Neural cell (in vitro differentiated cells): ENCODE measurements at regions not wholly inside any gene's neighbourhood (a gene's known extent, or its start where the extent isn't known, plus 50 kb on each side); places are given as distances from the start of the nearest gene placed in this dataset.

Source experiments
- H2AFZ ChIP-seq: fragments of 200-600, 300-800 bp; sonication (generic), shearing (Covaris generic); 2 replicates; pipeline ENCODE4 v1.6.0; 2014; ENCODE audit warnings: low read depth, mild to moderate bottlenecking, antibody characterized with exemption, low read length, moderate library complexity
- H3F3A ChIP-seq: fragments of 200-600 bp; shearing (Covaris generic); 2 replicates; pipeline ENCODE4 v1.6.1; 2016; ENCODE audit warnings: mild to moderate bottlenecking, moderate library complexity, mixed read lengths, antibody characterized with exemption, low read length; ENCODE audit not compliant: insufficient read depth, poor library complexity, severe bottlenecking
- H3K27ac ChIP-seq: fragments of 200-600, 300-800 bp; sonication (generic), shearing (Covaris generic); 2 replicates; pipeline ENCODE4 v1.5.1; 2014; ENCODE audit warnings: mild to moderate bottlenecking, low read length, moderate library complexity
- H3K27me3 ChIP-seq: fragments of 300-800, 200-600 bp; sonication (generic), shearing (Covaris generic); 2 replicates; pipeline ENCODE4 v1.6.0; 2014; ENCODE audit warnings: mild to moderate bottlenecking, low read depth, low read length, moderate library complexity; ENCODE audit not compliant: insufficient read depth
- H3K36me3 ChIP-seq: fragments of 300-800, 200-600 bp; sonication (generic), shearing (Covaris generic); 2 replicates; pipeline ENCODE4 v1.5.1; 2014; ENCODE audit warnings: mild to moderate bottlenecking, antibody characterized with exemption, low read length, moderate library complexity; ENCODE audit not compliant: insufficient read depth
- H3K4me2 ChIP-seq: fragments of 300-800, 200-600 bp; sonication (generic), shearing (Covaris generic); 2 replicates; pipeline ENCODE4 v1.6.0; 2014; ENCODE audit warnings: mild to moderate bottlenecking, low read length
- H3K4me3 ChIP-seq: fragments of 300-800, 200-600 bp; sonication (generic), shearing (Covaris generic); 2 replicates; pipeline ENCODE4 v1.5.1; 2014; ENCODE audit warnings: mild to moderate bottlenecking, low read length, moderate library complexity
- H3K79me2 ChIP-seq: fragments of 200-600 bp; shearing (Covaris generic); replicated peaks from 2 replicates; pipeline ENCODE4 v1.6.0; 2014; ENCODE audit warnings: mild to moderate bottlenecking, low read length, moderate library complexity; ENCODE audit not compliant: insufficient read depth
- H3K9ac ChIP-seq: fragments of 300-800, 200-600 bp; sonication (generic), shearing (Covaris generic); 2 replicates; pipeline ENCODE4 v1.6.1; 2016; ENCODE audit warnings: mild to moderate bottlenecking, low read length, mixed read lengths
- H3K9me2 ChIP-seq: fragments of 200-600 bp; shearing (Covaris generic); 2 replicates; pipeline ENCODE4 v1.6.1; 2016; ENCODE audit warnings: mild to moderate bottlenecking, low read length, mixed read lengths; ENCODE audit not compliant: insufficient read depth
- H3K9me3 ChIP-seq: fragments of 200-600, 300-800 bp; sonication (generic), shearing (Covaris generic); 2 replicates; pipeline ENCODE4 v1.6.1; 2016; ENCODE audit warnings: mild to moderate bottlenecking, mixed run types, low read length, moderate library complexity, mixed read lengths
- H4K20me1 ChIP-seq: fragments of 200-600 bp; shearing (Covaris generic); 2 replicates; pipeline ENCODE4 v1.6.1; 2016; ENCODE audit warnings: mild to moderate bottlenecking, mixed run types; ENCODE audit not compliant: insufficient read depth
- EP300 ChIP-seq: fragments of 450-650 bp; conservative IDR thresholded peaks from 2 replicates; pipeline ENCODE4 v1.6.1; 2014; ENCODE audit warnings: antibody characterized with exemption, mild to moderate bottlenecking, moderate library complexity; ENCODE audit not compliant: poor library complexity, severe bottlenecking
- EZH2 ChIP-seq: fragments of 200-600, 300-800 bp; shearing (Covaris generic), sonication (generic); IDR thresholded peaks from 2 replicates; pipeline ENCODE4 v1.6.1; 2014; ENCODE audit warnings: antibody characterized with exemption, low read length, borderline replicate concordance, mild to moderate bottlenecking; ENCODE audit not compliant: insufficient read depth, poor library complexity, severe bottlenecking
- MXI1 ChIP-seq: fragments of 450-650 bp; conservative IDR thresholded peaks from 2 replicates; pipeline ENCODE4 v1.6.1; 2014; ENCODE audit warnings: antibody characterized with exemption, mild to moderate bottlenecking; ENCODE audit not compliant: poor library complexity, severe bottlenecking
- POLR2AphosphoS5 ChIP-seq: IDR thresholded peaks from 2 replicates; pipeline ENCODE4 v1.6.1; 2012
- RAD21 ChIP-seq: fragments of 450-650 bp; conservative IDR thresholded peaks from 2 replicates; pipeline ENCODE4 v1.6.1; 2014; ENCODE audit warnings: antibody characterized with exemption, mild to moderate bottlenecking, moderate library complexity
- SMC3 ChIP-seq: fragments of 450-650 bp; conservative IDR thresholded peaks from 2 replicates; pipeline ENCODE4 v1.6.1; 2014; ENCODE audit warnings: antibody characterized with exemption, mild to moderate bottlenecking, moderate library complexity; ENCODE audit not compliant: poor library complexity
- TAF1 ChIP-seq: IDR thresholded peaks from 2 replicates; pipeline ENCODE4 v1.6.1; 2012; ENCODE audit warnings: low read depth
- TF ChIP-seq, protein P1 (sequence below): IDR thresholded peaks from 2 replicates; pipeline ENCODE4 v1.6.1; 2012; ENCODE audit warnings: borderline replicate concordance
- TF ChIP-seq, protein P2 (sequence below): fragments of 450-650 bp; IDR thresholded peaks from 2 replicates; pipeline ENCODE4 v1.5.1; 2014; ENCODE audit warnings: antibody characterized with exemption, mild to moderate bottlenecking, moderate library complexity; ENCODE audit not compliant: poor library complexity, severe bottlenecking

DNA sequence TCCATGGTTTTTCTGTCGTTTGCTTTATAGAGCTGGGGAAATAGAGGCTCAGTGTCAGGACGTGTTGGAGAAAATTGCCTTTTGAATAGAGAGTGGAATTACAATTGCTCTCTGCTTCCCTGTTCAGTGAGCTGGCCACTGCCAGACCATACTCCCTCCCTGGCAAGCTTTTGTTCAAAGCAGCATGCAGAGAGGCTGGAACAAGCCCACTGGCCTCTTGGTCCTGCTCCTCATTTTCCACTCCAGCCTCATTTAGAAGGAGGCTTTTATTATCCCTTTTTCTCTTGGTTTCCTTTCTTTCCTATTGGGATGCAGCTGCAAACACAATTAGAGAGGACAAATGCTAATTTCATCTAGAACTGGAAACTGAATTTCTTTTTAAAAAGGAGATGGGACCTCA lies 302.2 kb upstream of the PODXL start:
- Histone ChIP-seq H2AFZ (no peak overlapping the region), H3K4me2 (no peak overlapping the region), H3K27ac (no peak overlapping the region), H4K20me1 (no peaks in the 10 kb centered on the region), H3K27me3 (no peaks in the 10 kb centered on the region), H3K9me2 (no peaks in the 10 kb centered on the region), H3K4me3 (no peak overlapping the region), H3F3A (peaks cover 3% of the 10 kb centered on the region), H3K79me2 (no peaks in the 10 kb centered on the region), H3K9me3 (no peaks in the 10 kb centered on the region), H3K36me3 (no peaks in the 10 kb centered on the region), H3K9ac (no peak overlapping the region)
- TF ChIP-seq EZH2, result no peak
- TF ChIP-seq, protein P1, sequence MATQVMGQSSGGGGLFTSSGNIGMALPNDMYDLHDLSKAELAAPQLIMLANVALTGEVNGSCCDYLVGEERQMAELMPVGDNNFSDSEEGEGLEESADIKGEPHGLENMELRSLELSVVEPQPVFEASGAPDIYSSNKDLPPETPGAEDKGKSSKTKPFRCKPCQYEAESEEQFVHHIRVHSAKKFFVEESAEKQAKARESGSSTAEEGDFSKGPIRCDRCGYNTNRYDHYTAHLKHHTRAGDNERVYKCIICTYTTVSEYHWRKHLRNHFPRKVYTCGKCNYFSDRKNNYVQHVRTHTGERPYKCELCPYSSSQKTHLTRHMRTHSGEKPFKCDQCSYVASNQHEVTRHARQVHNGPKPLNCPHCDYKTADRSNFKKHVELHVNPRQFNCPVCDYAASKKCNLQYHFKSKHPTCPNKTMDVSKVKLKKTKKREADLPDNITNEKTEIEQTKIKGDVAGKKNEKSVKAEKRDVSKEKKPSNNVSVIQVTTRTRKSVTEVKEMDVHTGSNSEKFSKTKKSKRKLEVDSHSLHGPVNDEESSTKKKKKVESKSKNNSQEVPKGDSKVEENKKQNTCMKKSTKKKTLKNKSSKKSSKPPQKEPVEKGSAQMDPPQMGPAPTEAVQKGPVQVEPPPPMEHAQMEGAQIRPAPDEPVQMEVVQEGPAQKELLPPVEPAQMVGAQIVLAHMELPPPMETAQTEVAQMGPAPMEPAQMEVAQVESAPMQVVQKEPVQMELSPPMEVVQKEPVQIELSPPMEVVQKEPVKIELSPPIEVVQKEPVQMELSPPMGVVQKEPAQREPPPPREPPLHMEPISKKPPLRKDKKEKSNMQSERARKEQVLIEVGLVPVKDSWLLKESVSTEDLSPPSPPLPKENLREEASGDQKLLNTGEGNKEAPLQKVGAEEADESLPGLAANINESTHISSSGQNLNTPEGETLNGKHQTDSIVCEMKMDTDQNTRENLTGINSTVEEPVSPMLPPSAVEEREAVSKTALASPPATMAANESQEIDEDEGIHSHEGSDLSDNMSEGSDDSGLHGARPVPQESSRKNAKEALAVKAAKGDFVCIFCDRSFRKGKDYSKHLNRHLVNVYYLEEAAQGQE, result peak; percentile 18
- no peak for TF ChIP-seq TAF1
- TF ChIP-seq POLR2AphosphoS5, result no peak
- no peak for TF ChIP-seq EP300
- TF ChIP-seq RAD21, result no peak
- no peak for TF ChIP-seq MXI1

DNA sequence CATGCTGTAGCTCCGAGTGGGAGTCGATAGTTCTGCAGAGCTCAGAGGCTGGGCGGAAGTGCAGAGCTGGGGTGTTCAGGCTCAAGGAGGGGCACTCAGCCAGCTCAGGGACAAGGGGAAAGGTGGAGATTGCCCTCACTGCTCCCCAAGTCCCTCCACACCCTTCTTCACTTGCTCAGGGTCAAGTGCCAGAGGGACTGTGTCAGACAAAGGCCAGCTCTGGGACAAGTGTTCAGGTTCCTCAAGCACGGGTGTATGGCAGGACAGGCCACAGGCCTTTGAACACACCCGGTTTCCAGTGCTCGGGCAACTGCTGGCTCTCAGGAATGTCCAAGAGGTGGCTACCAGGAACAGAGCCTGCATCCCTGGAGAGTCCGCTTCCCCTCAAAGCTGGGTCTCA lies 293.0 kb upstream of the PODXL start:
- no peak overlapping the region for H3K27ac ChIP-seq
- no peaks in the 10 kb centered on the region for H4K20me1 ChIP-seq
- no peaks in the 10 kb centered on the region for H3K9me2 ChIP-seq
- H3F3A ChIP-seq, result no peaks in the 10 kb centered on the region
- H3K9ac ChIP-seq, result no peak overlapping the region
- H3K27me3 ChIP-seq, result no peaks in the 10 kb centered on the region
- H2AFZ ChIP-seq, result no peak overlapping the region
- H3K36me3 ChIP-seq, result no peaks in the 10 kb centered on the region
- no peak overlapping the region for H3K4me2 ChIP-seq
- no peak overlapping the region for H3K4me3 ChIP-seq
- no peak for TF ChIP-seq SMC3
- no peak for TF ChIP-seq TAF1
- TF ChIP-seq, protein P2, sequence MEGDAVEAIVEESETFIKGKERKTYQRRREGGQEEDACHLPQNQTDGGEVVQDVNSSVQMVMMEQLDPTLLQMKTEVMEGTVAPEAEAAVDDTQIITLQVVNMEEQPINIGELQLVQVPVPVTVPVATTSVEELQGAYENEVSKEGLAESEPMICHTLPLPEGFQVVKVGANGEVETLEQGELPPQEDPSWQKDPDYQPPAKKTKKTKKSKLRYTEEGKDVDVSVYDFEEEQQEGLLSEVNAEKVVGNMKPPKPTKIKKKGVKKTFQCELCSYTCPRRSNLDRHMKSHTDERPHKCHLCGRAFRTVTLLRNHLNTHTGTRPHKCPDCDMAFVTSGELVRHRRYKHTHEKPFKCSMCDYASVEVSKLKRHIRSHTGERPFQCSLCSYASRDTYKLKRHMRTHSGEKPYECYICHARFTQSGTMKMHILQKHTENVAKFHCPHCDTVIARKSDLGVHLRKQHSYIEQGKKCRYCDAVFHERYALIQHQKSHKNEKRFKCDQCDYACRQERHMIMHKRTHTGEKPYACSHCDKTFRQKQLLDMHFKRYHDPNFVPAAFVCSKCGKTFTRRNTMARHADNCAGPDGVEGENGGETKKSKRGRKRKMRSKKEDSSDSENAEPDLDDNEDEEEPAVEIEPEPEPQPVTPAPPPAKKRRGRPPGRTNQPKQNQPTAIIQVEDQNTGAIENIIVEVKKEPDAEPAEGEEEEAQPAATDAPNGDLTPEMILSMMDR, result no peak
- TF ChIP-seq EZH2, result no peak
- TF ChIP-seq, protein P1, result no peak
- no peak for TF ChIP-seq RAD21
- TF ChIP-seq MXI1, result no peak
- TF ChIP-seq EP300, result no peak
- TF ChIP-seq POLR2AphosphoS5, result no peak
- no peaks in the 10 kb centered on the region for H3K9me3 ChIP-seq
- H3K79me2 ChIP-seq, result no peaks in the 10 kb centered on the region
